Naive thymus-derived CD4-positive, alpha-beta T cell (primary cell): ENCODE measurements at regions not wholly inside any gene's neighbourhood (a gene's known extent, or its start where the extent isn't known, plus 50 kb on each side); places are given as distances from the start of the nearest gene placed in this dataset.

Experiments used
- ATAC-seq: fragments of 150-1000 bp; cut with Tn5 transposase; 2 replicates; pipeline ENCODE4 v1.10.0; 2021; ENCODE audit warnings: mild to moderate bottlenecking, moderate library complexity
- CTCF ChIA-PET: fragments of 350-600 bp; sonication (Branson Sonifier 250); formaldehyde crosslinking; loops from one replicate; lab custom pipeline; 2021; ENCODE audit warnings: antibody characterized with exemption; lab: Charles Lee
- POLR2A ChIA-PET: fragments of 350-600 bp; sonication (Branson Sonifier 250); formaldehyde crosslinking; loops from one replicate; lab custom pipeline; 2021; ENCODE audit warnings: antibody characterized with exemption, inconsistent platforms; lab: Charles Lee
- DNase-seq, 9 donors: peaks; one replicate each; pipeline versions ENCODE4 v3.0.0 to v3.0.0-alpha.2; 2020 to 2022; ENCODE audit warnings: mixed read lengths in 1 of 9
- H3K27ac ChIP-seq: one replicate; pipeline ENCODE4 v1.7.0; 2013; ENCODE audit warnings: mild to moderate bottlenecking, low read depth, low read length, moderate library complexity
- H3K27me3 ChIP-seq, 2 donors: one replicate each; pipeline ENCODE4 v1.7.0; 2013; ENCODE audit warnings: low read length in 2 of 2, mild to moderate bottlenecking in 2 of 2, moderate library complexity in 2 of 2; ENCODE audit not compliant: control insufficient read depth in 2 of 2, insufficient read depth in 2 of 2
- H3K36me3 ChIP-seq, 3 experiments: 1 replicate in 2 of 3; 2 replicates in 1 of 3; pipeline ENCODE4 v1.7.0; 2013; ENCODE audit warnings: low read length in 3 of 3, mild to moderate bottlenecking in 3 of 3, moderate library complexity in 1 of 3; ENCODE audit not compliant: insufficient read depth in 3 of 3, control insufficient read depth in 2 of 3
- H3K4me1 ChIP-seq, 2 donors: one replicate each; pipeline ENCODE4 v1.7.0; 2013; ENCODE audit warnings: low read length in 2 of 2, mild to moderate bottlenecking in 2 of 2, moderate library complexity in 1 of 2; ENCODE audit not compliant: control insufficient read depth in 2 of 2, insufficient read depth in 2 of 2
- H3K4me3 ChIP-seq: 2 replicates; pipeline ENCODE4 v1.7.0; 2013; ENCODE audit warnings: mild to moderate bottlenecking, low read length
- H3K9me3 ChIP-seq, 3 experiments: 1 replicate in 2 of 3; 2 replicates in 1 of 3; pipeline ENCODE4 v1.7.0; 2013; ENCODE audit warnings: low read length in 3 of 3; ENCODE audit not compliant: control insufficient read depth in 2 of 3
- H3K27ac Mint-ChIP-seq, 9 donors: one replicate each; pipeline ENCODE4 v1.8.0; 2020 to 2022; ENCODE audit warnings: mixed read lengths in 9 of 9, mild to moderate bottlenecking in 8 of 9, moderate library complexity in 5 of 9, inconsistent platforms in 2 of 9
- H3K27me3 Mint-ChIP-seq, 5 donors: one replicate each; pipeline ENCODE4 v1.8.0; 2021 to 2022; ENCODE audit warnings: mixed read lengths in 5 of 5, mild to moderate bottlenecking in 1 of 5
- H3K36me3 Mint-ChIP-seq, 5 donors: one replicate each; pipeline ENCODE4 v1.8.0; 2020 to 2022; ENCODE audit warnings: mixed read lengths in 5 of 5, mild to moderate bottlenecking in 3 of 5, inconsistent platforms in 1 of 5
- H3K4me1 Mint-ChIP-seq, 7 donors: one replicate each; pipeline ENCODE4 v1.8.0; 2020 to 2022; ENCODE audit warnings: mixed read lengths in 7 of 7, mild to moderate bottlenecking in 3 of 7, inconsistent platforms in 1 of 7
- H3K4me3 Mint-ChIP-seq, 10 donors: one replicate each; pipeline ENCODE4 v1.8.0; 2020 to 2022; ENCODE audit warnings: mild to moderate bottlenecking in 10 of 10, mixed read lengths in 10 of 10, moderate library complexity in 6 of 10, inconsistent platforms in 2 of 10
- H3K9me3 Mint-ChIP-seq, 11 donors: one replicate each; pipeline ENCODE4 v1.8.0; 2020 to 2022; ENCODE audit warnings: mixed read lengths in 11 of 11, mild to moderate bottlenecking in 4 of 11, inconsistent platforms in 1 of 11, moderate library complexity in 1 of 11
- intact Hi-C, 2 donors: fragments of 100-400 bp; cut with micrococcal nuclease; formaldehyde crosslinking; loops; one replicate each; pipeline ENCODE4 v1.15.1; 2023

GRCh38 chr17:68658999-68659780, 58.0 kb upstream of the FAM20A start:
- Mint-ChIP-seq H3K36me3 (no peaks in the 10 kb centered on the region), H3K4me3 (no peak overlapping the region), H3K9me3 (peaks cover 0 to 6% (median 2%) of the 10 kb centered on the region in 11 donors), H3K27ac (no peak overlapping the region), H3K27me3 (peaks cover 10 to 36% (median 25%) of the 10 kb centered on the region in 5 donors), H3K4me1 (no peaks in the 10 kb centered on the region)
- no peaks in the 10 kb centered on the region for H3K9me3 ChIP-seq
- H3K4me3 ChIP-seq: no peak overlapping the region
- intact Hi-C loops: no loop called here
- ChIA-PET POLR2A (no interaction called here), CTCF (no interaction called here)
- DNase-seq (no peak), ATAC-seq (no peak)
- no peaks in the 10 kb centered on the region for H3K36me3 ChIP-seq
- no peaks in the 10 kb centered on the region for H3K27me3 ChIP-seq
- H3K4me1 ChIP-seq: no peaks in the 10 kb centered on the region
- H3K27ac ChIP-seq: no peak overlapping the region

- H3K36me3 ChIP-seq: no peaks in the 10 kb centered on the region
- no peak for ATAC-seq
- Mint-ChIP-seq H3K36me3 (no peaks in the 10 kb centered on the region), H3K4me3 (no peak overlapping the region), H3K9me3 (peaks cover 0 to 5% (median 0%) of the 10 kb centered on the region in 11 donors), H3K27me3 (peaks cover 10 to 29% (median 15%) of the 10 kb centered on the region in 5 donors), H3K4me1 (no peaks in the 10 kb centered on the region), H3K27ac (no peak overlapping the region)
- ChIA-PET POLR2A (no interaction called here), CTCF (no interaction called here)
- no peaks in the 10 kb centered on the region for H3K27me3 ChIP-seq
- H3K9me3 ChIP-seq: no peaks in the 10 kb centered on the region
- DNase-seq: no peak
- no peak overlapping the region for H3K4me3 ChIP-seq
- H3K4me1 ChIP-seq: no peaks in the 10 kb centered on the region
- H3K27ac ChIP-seq: no peak overlapping the region
- intact Hi-C loops: no loop called here
These were observed 56.4 kb upstream of the FAM20A start for GRCh38 chr17:68657576-68657975.

- H3K9me3 ChIP-seq: no peaks in the 10 kb centered on the region
- H3K36me3 Mint-ChIP-seq: no peaks in the 10 kb centered on the region
- ChIA-PET CTCF (no interaction called here), POLR2A (no interaction called here)
- H3K27me3 Mint-ChIP-seq: peaks cover 7 to 29% (median 16%) of the 10 kb centered on the region in 5 donors
- H3K36me3 ChIP-seq: no peaks in the 10 kb centered on the region
- H3K4me3 Mint-ChIP-seq: no peak overlapping the region
- no peaks in the 10 kb centered on the region for H3K4me1 Mint-ChIP-seq
- H3K4me3 ChIP-seq: no peak overlapping the region
- intact Hi-C loops: no loop called here
- H3K4me1 ChIP-seq: no peaks in the 10 kb centered on the region
- peaks cover 0 to 5% (median 0%) of the 10 kb centered on the region in 11 donors for H3K9me3 Mint-ChIP-seq
- ATAC-seq (no peak), DNase-seq (no peak)
- H3K27me3 ChIP-seq: no peaks in the 10 kb centered on the region
- H3K27ac Mint-ChIP-seq: no peak overlapping the region
- H3K27ac ChIP-seq: no peak overlapping the region
These were observed 56.0 kb upstream of the FAM20A start for GRCh38 chr17:68657166-68657565.

- no peaks in the 10 kb centered on the region for H3K4me1 ChIP-seq
- H3K27ac Mint-ChIP-seq: no peak overlapping the region
- H3K27me3 ChIP-seq: no peaks in the 10 kb centered on the region
- H3K4me3 ChIP-seq: no peak overlapping the region
- DNase-seq (no peak), ATAC-seq (no peak)
- intact Hi-C loops: no loop called here
- H3K36me3 ChIP-seq: no peaks in the 10 kb centered on the region
- H3K9me3 ChIP-seq: no peaks in the 10 kb centered on the region
- no peaks in the 10 kb centered on the region for H3K36me3 Mint-ChIP-seq
- H3K27ac ChIP-seq: no peak overlapping the region
- no peak overlapping the region for H3K4me3 Mint-ChIP-seq
- H3K27me3 Mint-ChIP-seq: peaks cover 5 to 29% (median 16%) of the 10 kb centered on the region in 5 donors
- peaks cover 0 to 5% (median 0%) of the 10 kb centered on the region in 11 donors for H3K9me3 Mint-ChIP-seq
- ChIA-PET CTCF (no interaction called here), POLR2A (no interaction called here)
- no peaks in the 10 kb centered on the region for H3K4me1 Mint-ChIP-seq
These were observed 55.5 kb upstream of the FAM20A start for GRCh38 chr17:68656666-68657065.
